ENCODE measurements at regions not wholly inside any gene's neighbourhood (a gene's known extent, or its start where the extent isn't known, plus 50 kb on each side); places are given as distances from the start of the nearest gene placed in this dataset.

DNA sequence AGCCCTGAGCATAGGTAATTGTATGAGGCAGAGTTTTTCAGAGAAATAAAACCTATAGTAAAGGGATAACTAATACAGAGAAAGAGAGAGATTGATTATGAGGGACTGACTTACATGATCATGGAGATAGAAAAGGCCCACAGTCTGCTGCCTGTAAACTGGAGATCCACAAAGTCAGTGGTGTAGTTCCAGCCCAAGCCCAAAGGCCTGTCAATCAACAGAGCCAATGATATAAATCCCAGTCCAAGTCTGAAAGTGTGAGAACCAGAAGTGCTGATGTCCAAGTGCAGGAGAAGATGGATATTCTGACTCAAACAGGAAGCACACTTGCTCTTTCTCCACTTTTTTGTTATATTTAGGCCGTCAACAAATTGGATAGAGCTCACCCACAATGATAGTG, 340.1 kb upstream of the RGS18 start:
- no peak overlapping the region for H3K9ac ChIP-seq (ENCODE audit: low read length in 3 of 3)
- FAIRE-seq (no peak), DNase-seq (no peak)
- TF ChIP-seq, protein P1, sequence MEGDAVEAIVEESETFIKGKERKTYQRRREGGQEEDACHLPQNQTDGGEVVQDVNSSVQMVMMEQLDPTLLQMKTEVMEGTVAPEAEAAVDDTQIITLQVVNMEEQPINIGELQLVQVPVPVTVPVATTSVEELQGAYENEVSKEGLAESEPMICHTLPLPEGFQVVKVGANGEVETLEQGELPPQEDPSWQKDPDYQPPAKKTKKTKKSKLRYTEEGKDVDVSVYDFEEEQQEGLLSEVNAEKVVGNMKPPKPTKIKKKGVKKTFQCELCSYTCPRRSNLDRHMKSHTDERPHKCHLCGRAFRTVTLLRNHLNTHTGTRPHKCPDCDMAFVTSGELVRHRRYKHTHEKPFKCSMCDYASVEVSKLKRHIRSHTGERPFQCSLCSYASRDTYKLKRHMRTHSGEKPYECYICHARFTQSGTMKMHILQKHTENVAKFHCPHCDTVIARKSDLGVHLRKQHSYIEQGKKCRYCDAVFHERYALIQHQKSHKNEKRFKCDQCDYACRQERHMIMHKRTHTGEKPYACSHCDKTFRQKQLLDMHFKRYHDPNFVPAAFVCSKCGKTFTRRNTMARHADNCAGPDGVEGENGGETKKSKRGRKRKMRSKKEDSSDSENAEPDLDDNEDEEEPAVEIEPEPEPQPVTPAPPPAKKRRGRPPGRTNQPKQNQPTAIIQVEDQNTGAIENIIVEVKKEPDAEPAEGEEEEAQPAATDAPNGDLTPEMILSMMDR (IDR thresholded peaks at IDR 0.05; ENCODE audit: borderline replicate concordance, extremely low read depth, insufficient read depth): no peak
- no peak overlapping the region for H3K27ac ChIP-seq (ENCODE audit: low read depth in 2 of 2, low read length in 2 of 2)
- no peak overlapping the region for H3K4me3 ChIP-seq (ENCODE audit: low read length in 3 of 3)
- H3K36me3 ChIP-seq (ENCODE audit: control insufficient read depth in 2 of 3, insufficient read depth in 3 of 3, low read length in 3 of 3): no peaks in the 10 kb centered on the region
- H3K27me3 ChIP-seq (ENCODE audit: control insufficient read depth, insufficient read depth, low read length): no peaks in the 10 kb centered on the region
- H3K9me3 ChIP-seq (ENCODE audit: control insufficient read depth in 2 of 3, insufficient read depth in 1 of 3, low read length in 3 of 3): no peaks in the 10 kb centered on the region
- H3K4me1 ChIP-seq (ENCODE audit: control insufficient read depth in 2 of 3, insufficient read depth in 2 of 3, low read depth in 1 of 3, low read length in 3 of 3): no peaks in the 10 kb centered on the region
- intact Hi-C loops (cut with DNase I): no loop called here

DNA sequence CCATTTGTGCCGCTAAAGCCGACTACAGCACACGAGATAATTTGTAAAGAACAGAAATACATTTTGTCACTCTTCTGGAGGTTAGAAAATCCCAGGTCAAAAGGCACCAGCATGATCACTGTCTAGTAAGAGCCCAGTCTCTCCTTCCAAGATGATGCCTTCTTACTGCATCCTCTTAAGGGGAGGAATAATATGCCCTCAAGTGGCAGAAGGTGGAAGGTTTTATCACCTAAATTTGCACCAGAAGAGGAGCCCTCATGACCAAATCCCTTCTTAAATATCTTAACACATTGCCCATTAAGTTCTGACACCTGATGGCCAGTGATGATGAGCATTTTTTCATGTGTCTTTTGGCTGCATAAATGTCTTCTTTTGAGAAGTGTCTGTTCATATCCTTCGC, 326.7 kb upstream of the RGS18 start:
- Histone ChIP-seq H3K4me1 (ENCODE audit: control insufficient read depth in 2 of 3, insufficient read depth in 2 of 3, low read depth in 1 of 3, low read length in 3 of 3) (no peaks in the 10 kb centered on the region), H3K36me3 (ENCODE audit: control insufficient read depth in 2 of 3, insufficient read depth in 3 of 3, low read length in 3 of 3) (no peaks in the 10 kb centered on the region), H3K27me3 (ENCODE audit: control insufficient read depth, insufficient read depth, low read length) (no peaks in the 10 kb centered on the region), H3K27ac (ENCODE audit: low read depth in 2 of 2, low read length in 2 of 2) (no peak overlapping the region), H3K9me3 (ENCODE audit: control insufficient read depth in 2 of 3, insufficient read depth in 1 of 3, low read length in 3 of 3) (no peaks in the 10 kb centered on the region), H3K9ac (ENCODE audit: low read length in 3 of 3) (no peak overlapping the region), H3K4me3 (ENCODE audit: low read length in 3 of 3) (no peak overlapping the region)
- DNase-seq: peak in 1 of 5 donors; percentile 0
- TF ChIP-seq, protein P1 (IDR thresholded peaks at IDR 0.05; ENCODE audit: borderline replicate concordance, extremely low read depth, insufficient read depth): no peak
- no peak for FAIRE-seq
- intact Hi-C loops (cut with DNase I): no loop called here

DNA sequence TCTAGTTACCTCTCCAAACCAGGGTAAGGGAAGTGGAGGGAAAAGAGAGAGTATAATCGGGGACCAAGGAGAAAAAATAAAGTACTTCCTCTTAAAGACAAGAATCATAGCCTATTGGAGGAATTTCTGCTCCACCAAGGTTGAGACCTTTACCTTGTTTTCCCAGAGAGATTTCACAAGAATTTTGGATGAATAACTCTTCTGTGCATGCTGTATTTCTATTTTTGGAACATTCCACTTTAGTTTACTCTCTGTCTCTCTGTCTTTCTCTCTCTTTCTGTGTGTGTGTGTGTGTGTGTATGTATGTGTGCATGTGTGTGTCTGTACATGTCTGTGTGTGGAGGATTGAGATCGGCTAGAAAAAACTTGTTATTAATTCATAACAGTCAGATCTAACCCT, 318.4 kb upstream of the RGS18 start:
- Histone ChIP-seq H3K4me3 (ENCODE audit: low read length in 3 of 3) (no peak overlapping the region), H3K27ac (ENCODE audit: low read depth in 2 of 2, low read length in 2 of 2) (no peak overlapping the region), H3K9ac (ENCODE audit: low read length in 3 of 3) (no peak overlapping the region), H3K27me3 (ENCODE audit: control insufficient read depth, insufficient read depth, low read length) (no peaks in the 10 kb centered on the region), H3K9me3 (ENCODE audit: control insufficient read depth in 2 of 3, insufficient read depth in 1 of 3, low read length in 3 of 3) (no peaks in the 10 kb centered on the region), H3K36me3 (ENCODE audit: control insufficient read depth in 2 of 3, insufficient read depth in 3 of 3, low read length in 3 of 3) (no peaks in the 10 kb centered on the region), H3K4me1 (ENCODE audit: control insufficient read depth in 2 of 3, insufficient read depth in 2 of 3, low read depth in 1 of 3, low read length in 3 of 3) (no peaks in the 10 kb centered on the region)
- intact Hi-C loops (cut with DNase I): no loop called here
- FAIRE-seq: no peak
- TF ChIP-seq, protein P1 (IDR thresholded peaks at IDR 0.05; ENCODE audit: borderline replicate concordance, extremely low read depth, insufficient read depth): no peak
- no peak for DNase-seq

Measured in kidney (tissue), 13 donors.